Gastroesophageal sphincter (tissue), 4 donors: ENCODE measurements at regions not wholly inside any gene's neighbourhood (a gene's known extent, or its start where the extent isn't known, plus 50 kb on each side); places are given as distances from the start of the nearest gene placed in this dataset.
A peak's percentile ranks its signal among the peaks of the same experiment; 100 is the strongest.

Experiments
- ATAC-seq: fragments of 150-250 bp; one replicate; pipeline ENCODE4 v1.9.1; 2016; ENCODE audit warnings: mild to moderate bottlenecking, moderate library complexity
- H3K27ac ChIP-seq, 4 donors: fragments of 200-600 bp; sonication (generic) in 3 of 4; 1 replicate in 3 of 4; 2 replicates in 1 of 4; pipeline ENCODE4 v1.5.1; 2016 to 2019
- H3K27me3 ChIP-seq: fragments of 200-600 bp; sonication (generic); one replicate; pipeline ENCODE4 v1.5.1; 2019
- H3K36me3 ChIP-seq, 2 donors: fragments of 200-600 bp; sonication (generic); one replicate each; pipeline ENCODE4 v1.5.1; 2019; ENCODE audit warnings: control low read depth in 1 of 2
- H3K4me1 ChIP-seq, 3 donors: fragments of 200-600 bp; sonication (generic); 1 replicate in 2 of 3; 2 replicates in 1 of 3; pipeline ENCODE4 v1.5.1; 2016 to 2019; ENCODE audit warnings: control low read depth in 2 of 3
- H3K4me3 ChIP-seq, 2 donors: fragments of 200-600 bp; sonication (generic); one replicate each; pipeline ENCODE4 v1.5.1; 2019; ENCODE audit warnings: mild to moderate bottlenecking in 1 of 2, moderate library complexity in 1 of 2
- H3K9me3 ChIP-seq, 3 donors: fragments of 200-600 bp; sonication (generic); one replicate each; pipeline ENCODE4 v1.5.1; 2017 to 2019; ENCODE audit warnings: control low read depth in 2 of 3
- CTCF ChIP-seq, 4 experiments: fragments of 200-600 bp in 2 of 4; fragments of 450-650 bp in 2 of 4; sonication (generic) in 1 of 4; IDR thresholded peaks; one replicate each; pipeline ENCODE4 v1.5.1; 2017 to 2019; ENCODE audit warnings: antibody characterized with exemption in 4 of 4, mild to moderate bottlenecking in 2 of 4, moderate library complexity in 2 of 4
- EP300 ChIP-seq: sonication (generic); formaldehyde crosslinking; IDR thresholded peaks from one replicate; pipeline ENCODE4 v1.6.1; 2017; ENCODE audit warnings: antibody characterized with exemption, mild to moderate bottlenecking
- POLR2A ChIP-seq, 2 donors: fragments of 450-650 bp; IDR thresholded peaks; one replicate each; pipeline ENCODE4 v1.6.1; 2017; ENCODE audit warnings: antibody characterized with exemption in 2 of 2, mild to moderate bottlenecking in 2 of 2, moderate library complexity in 1 of 2
- POLR2AphosphoS5 ChIP-seq: sonication (generic); formaldehyde crosslinking; IDR thresholded peaks from one replicate; pipeline ENCODE4 v1.6.1; 2017; ENCODE audit warnings: antibody characterized with exemption
- WGBS, 2 donors: methylation state at CpG; one replicate each; pipeline ENCODE4 v1.1.5; 2018; ENCODE audit warnings: low coverage in 1 of 2; 5-methylcytosine and 5-hydroxymethylcytosine counted together

- H3K27ac ChIP-seq = no peak overlapping the region
- H3K4me1 ChIP-seq = no peaks in the 10 kb centered on the region
- no peaks in the 10 kb centered on the region for H3K9me3 ChIP-seq
- no peaks in the 10 kb centered on the region for H3K27me3 ChIP-seq
- H3K4me3 ChIP-seq = no peak overlapping the region
- no peak for TF ChIP-seq CTCF (IDR thresholded peaks at IDR 0.05)
- no peak for TF ChIP-seq POLR2A (IDR thresholded peaks at IDR 0.05)
- no peak for TF ChIP-seq EP300
- TF ChIP-seq POLR2AphosphoS5 = no peak
- WGBS, 2 donors = 33 to 70% methylated on average over 2 of the region's 2 CpGs
- no peaks in the 10 kb centered on the region for H3K36me3 ChIP-seq
- no peak for ATAC-seq
These were observed 167.4 kb downstream of the C12orf50 start for GRCh38 chr12:87861791-87862190.

DNA sequence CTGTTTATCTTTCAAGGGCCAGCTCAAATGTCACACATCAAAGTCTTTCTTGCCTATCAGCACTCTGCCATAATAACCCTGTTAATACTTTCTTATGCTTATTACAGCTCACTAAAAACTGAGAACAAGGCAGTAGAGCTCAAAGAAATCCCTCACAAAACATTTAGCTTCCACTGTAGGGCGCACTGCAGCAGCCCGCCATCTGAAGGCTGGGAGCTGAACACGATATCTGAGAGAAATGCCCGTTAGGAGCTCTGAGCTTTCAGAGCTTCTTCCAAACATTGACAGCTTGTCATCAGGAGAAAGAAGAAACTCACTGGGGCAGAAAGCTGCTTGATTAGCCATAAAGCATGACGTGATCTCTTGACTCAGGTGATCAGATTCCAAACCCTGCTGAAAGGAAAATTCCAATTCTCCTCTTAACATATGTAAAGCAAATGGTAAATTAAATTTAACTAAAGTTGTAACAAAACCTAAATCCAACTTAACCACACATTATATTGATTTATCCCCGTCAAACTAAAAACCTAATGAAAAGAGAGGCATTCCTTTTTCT, 175.7 kb downstream of the C12orf50 start:
- H3K9me3 ChIP-seq = no peaks in the 10 kb centered on the region
- H3K4me1 ChIP-seq = no peaks in the 10 kb centered on the region
- no peak for TF ChIP-seq EP300
- no peak for TF ChIP-seq POLR2A (IDR thresholded peaks at IDR 0.05)
- no peak for TF ChIP-seq CTCF (IDR thresholded peaks at IDR 0.05)
- TF ChIP-seq POLR2AphosphoS5 = no peak
- H3K36me3 ChIP-seq = no peaks in the 10 kb centered on the region
- H3K27me3 ChIP-seq = no peaks in the 10 kb centered on the region
- WGBS, 2 donors = 82 to 94% methylated on average over 5 of the region's 6 CpGs
- H3K27ac ChIP-seq = no peak overlapping the region
- ATAC-seq = no peak
- H3K4me3 ChIP-seq = no peak overlapping the region

- H3K36me3 ChIP-seq = no peaks in the 10 kb centered on the region
- WGBS, 2 donors = 66 to 71% methylated on average over 1 to 2 of the region's 2 CpGs
- no peak overlapping the region for H3K4me3 ChIP-seq
- no peaks in the 10 kb centered on the region for H3K4me1 ChIP-seq
- no peaks in the 10 kb centered on the region for H3K27me3 ChIP-seq
- no peaks in the 10 kb centered on the region for H3K9me3 ChIP-seq
- H3K27ac ChIP-seq = no peak overlapping the region
- TF ChIP-seq CTCF (IDR thresholded peaks at IDR 0.05) (no peak), EP300 (no peak), POLR2AphosphoS5 (no peak)
- no peak for ATAC-seq
These were observed 180.1 kb downstream of the C12orf50 start for GRCh38 chr12:87849074-87849473.

- no peak for TF ChIP-seq POLR2A (IDR thresholded peaks at IDR 0.05)
- TF ChIP-seq EP300 = no peak
- TF ChIP-seq CTCF (IDR thresholded peaks at IDR 0.05) = peak; percentile 57 to 75 (median 67)
- TF ChIP-seq POLR2AphosphoS5 = no peak
- no peaks in the 10 kb centered on the region for H3K9me3 ChIP-seq
- H3K27ac ChIP-seq = no peak overlapping the region
- no peaks in the 10 kb centered on the region for H3K4me1 ChIP-seq
- no peaks in the 10 kb centered on the region for H3K27me3 ChIP-seq
- no peaks in the 10 kb centered on the region for H3K36me3 ChIP-seq
- 12 to 21% methylated on average over 2 of the region's 2 CpGs for WGBS, 2 donors
- ATAC-seq = no peak
- H3K4me3 ChIP-seq = no peak overlapping the region
These were observed 180.8 kb downstream of the C12orf50 start for GRCh38 chr12:87848248-87848868.

GRCh38 chr12:87847147-87847546, 182.1 kb downstream of the C12orf50 start:
- no peaks in the 10 kb centered on the region for H3K36me3 ChIP-seq
- no peak overlapping the region for H3K27ac ChIP-seq
- no peaks in the 10 kb centered on the region for H3K27me3 ChIP-seq
- WGBS, 2 donors = 59 to 90% methylated on average over 2 to 3 of the region's 4 CpGs
- TF ChIP-seq CTCF (IDR thresholded peaks at IDR 0.05) (no peak), POLR2AphosphoS5 (no peak), EP300 (no peak), POLR2A (IDR thresholded peaks at IDR 0.05) (no peak)
- H3K4me3 ChIP-seq = no peak overlapping the region
- ATAC-seq = no peak
- H3K4me1 ChIP-seq = no peaks in the 10 kb centered on the region
- H3K9me3 ChIP-seq = no peaks in the 10 kb centered on the region
